Right lung (tissue), 2 donors: ENCODE measurements at regions not wholly inside any gene's neighbourhood (a gene's known extent, or its start where the extent isn't known, plus 50 kb on each side); places are given as distances from the start of the nearest gene placed in this dataset.

Experiments used
- DNase-seq, 2 donors: peaks; one replicate each; pipeline ENCODE4 v3.0.0-alpha.2; 2013

- no peak for DNase-seq
Measured at GRCh38 chrX:36436361-36436760, 516.8 kb downstream of the CFAP47 start.

- DNase-seq, result no peak
Measured at GRCh38 chrX:36443007-36443406, 523.5 kb downstream of the CFAP47 start.

GRCh38 chrX:36445566-36445965 is 526.0 kb downstream of the CFAP47 start:
- no peak for DNase-seq

GRCh38 chrX:36462142-36462541 is 542.6 kb downstream of the CFAP47 start:
- DNase-seq, result no peak

GRCh38 chrX:36480441-36480990 is 527.6 kb upstream of the FAM47C start:
- DNase-seq, result no peak

- DNase-seq, result no peak
Measured at GRCh38 chrX:36501169-36501702, 506.9 kb upstream of the FAM47C start.

- no peak for DNase-seq
Measured at GRCh38 chrX:36504625-36505024, 503.5 kb upstream of the FAM47C start.

- no peak for DNase-seq
Measured at GRCh38 chrX:36508042-36508441, 500.1 kb upstream of the FAM47C start.

- DNase-seq, result peak; percentile 60 to 67
Measured at GRCh38 chrX:36510736-36511135, 497.4 kb upstream of the FAM47C start.

- no peak for DNase-seq
Measured at GRCh38 chrX:36528661-36529060, 479.5 kb upstream of the FAM47C start.

- no peak for DNase-seq
Measured at GRCh38 chrX:36534900-36535299, 473.3 kb upstream of the FAM47C start.

GRCh38 chrX:36543499-36543898 is 464.7 kb upstream of the FAM47C start:
- no peak for DNase-seq

GRCh38 chrX:36562986-36563385 is 445.2 kb upstream of the FAM47C start:
- no peak for DNase-seq

- DNase-seq, result no peak
Measured at GRCh38 chrX:36568946-36569345, 439.2 kb upstream of the FAM47C start.

GRCh38 chrX:36573720-36574119 is 434.4 kb upstream of the FAM47C start:
- no peak for DNase-seq

- DNase-seq, result no peak
Measured at GRCh38 chrX:36575670-36576069, 432.5 kb upstream of the FAM47C start.

- DNase-seq, result no peak
Measured at GRCh38 chrX:36577006-36577405, 431.2 kb upstream of the FAM47C start.

GRCh38 chrX:36581030-36581429 is 427.1 kb upstream of the FAM47C start:
- peak; percentile 2 to 9 for DNase-seq

GRCh38 chrX:36583674-36584073 is 424.5 kb upstream of the FAM47C start:
- no peak for DNase-seq

GRCh38 chrX:36609616-36610585 is 398.3 kb upstream of the FAM47C start:
- no peak for DNase-seq

- no peak for DNase-seq
Measured at GRCh38 chrX:36626898-36627297, 381.3 kb upstream of the FAM47C start.

GRCh38 chrX:36640232-36640631 is 367.9 kb upstream of the FAM47C start:
- no peak for DNase-seq

GRCh38 chrX:36642052-36642451 is 366.1 kb upstream of the FAM47C start:
- no peak for DNase-seq
